ENCODE measurements at regions not wholly inside any gene's neighbourhood (a gene's known extent, or its start where the extent isn't known, plus 50 kb on each side); places are given as distances from the start of the nearest gene placed in this dataset.

GRCh38 chr6:90795078-90795477 lies 208.2 kb upstream of the MAP3K7 start:
- intact Hi-C loops (cut with micrococcal nuclease) = no loop called here
- no peak overlapping the region for H3K4me3 Mint-ChIP-seq
- H3K79me2 ChIP-seq (ENCODE audit: insufficient read depth, low read length) = no peaks in the 10 kb centered on the region
- H3K27me3 Mint-ChIP-seq (ENCODE audit: low read depth in 3 of 3) = peaks cover 0 to 2% (median 0%) of the 10 kb centered on the region in 3 donors
- H4K20me1 ChIP-seq (ENCODE audit: insufficient read depth, low read length) = no peaks in the 10 kb centered on the region
- DNase-seq = no peak
- H3K4me1 Mint-ChIP-seq = no peaks in the 10 kb centered on the region
- no peak overlapping the region for H3K27ac ChIP-seq (ENCODE audit: low read depth in 1 of 2, low read length in 2 of 2)
- no peaks in the 10 kb centered on the region for H3K4me1 ChIP-seq (ENCODE audit: control insufficient read depth in 1 of 2, insufficient read depth in 2 of 2, low read length in 2 of 2)
- no peaks in the 10 kb centered on the region for H3K36me3 ChIP-seq (replicated peaks in 1 of 2; ENCODE audit: control insufficient read depth in 1 of 2, insufficient read depth in 2 of 2, low read length in 2 of 2)
- H3K27me3 ChIP-seq (ENCODE audit: control insufficient read depth in 2 of 2, insufficient read depth in 2 of 2, low read length in 2 of 2) = no peaks in the 10 kb centered on the region
- peaks cover 0 to 2% (median 0%) of the 10 kb centered on the region in 7 donors for H3K9me3 Mint-ChIP-seq
- 89% methylated on average over 1 of the region's 2 CpGs for WGBS (ENCODE audit: insufficient coverage)
- no peak overlapping the region for H3K4me3 ChIP-seq (replicated peaks in 1 of 3; ENCODE audit: low read depth in 2 of 3, low read length in 3 of 3)
- H3K9me3 ChIP-seq (replicated peaks in 1 of 2; ENCODE audit: control insufficient read depth in 1 of 2, insufficient read depth in 1 of 2, low read length in 2 of 2) = no peaks in the 10 kb centered on the region
- no peaks in the 10 kb centered on the region for H3K36me3 Mint-ChIP-seq
- no peak overlapping the region for H3K4me2 ChIP-seq (replicated peaks; ENCODE audit: extremely low read depth, low read length, poor library complexity, severe bottlenecking)
- no peak overlapping the region for H3K9ac ChIP-seq (ENCODE audit: insufficient read depth, low read length, poor library complexity, severe bottlenecking)
- no peak for TF ChIP-seq CTCF (IDR thresholded peaks at IDR 0.05)
- H3K27ac Mint-ChIP-seq = no peak overlapping the region
- no peak overlapping the region for H2AFZ ChIP-seq (ENCODE audit: insufficient read depth, low read depth, low read length, poor library complexity, severe bottlenecking)

- TF ChIP-seq CTCF (IDR thresholded peaks at IDR 0.05) = no peak
- no peaks in the 10 kb centered on the region for H3K4me1 ChIP-seq (ENCODE audit: control insufficient read depth in 1 of 2, insufficient read depth in 2 of 2, low read length in 2 of 2)
Measured at GRCh38 chr6:90793771-90794170, 206.9 kb upstream of the MAP3K7 start.

More at GRCh38 chr6:90793771-90794170, 206.9 kb upstream of the MAP3K7 start:
- no peaks in the 10 kb centered on the region for H3K9me3 ChIP-seq (replicated peaks in 1 of 2; ENCODE audit: control insufficient read depth in 1 of 2, insufficient read depth in 1 of 2, low read length in 2 of 2)
- intact Hi-C loops (cut with micrococcal nuclease) = no loop called here
- H4K20me1 ChIP-seq (ENCODE audit: insufficient read depth, low read length) = no peaks in the 10 kb centered on the region
- no peaks in the 10 kb centered on the region for H3K36me3 Mint-ChIP-seq
- no peaks in the 10 kb centered on the region for H3K27me3 ChIP-seq (ENCODE audit: control insufficient read depth in 2 of 2, insufficient read depth in 2 of 2, low read length in 2 of 2)
- no peaks in the 10 kb centered on the region for H3K4me1 Mint-ChIP-seq
- H3K27ac ChIP-seq (ENCODE audit: low read depth in 1 of 2, low read length in 2 of 2) = no peak overlapping the region
- H3K4me2 ChIP-seq (replicated peaks; ENCODE audit: extremely low read depth, low read length, poor library complexity, severe bottlenecking) = no peak overlapping the region
- H3K9me3 Mint-ChIP-seq = peaks cover 0 to under 1% (median 0%) of the 10 kb centered on the region in 7 donors
- H3K4me3 ChIP-seq (replicated peaks in 1 of 3; ENCODE audit: low read depth in 2 of 3, low read length in 3 of 3) = no peak overlapping the region
- no peaks in the 10 kb centered on the region for H3K36me3 ChIP-seq (replicated peaks in 1 of 2; ENCODE audit: control insufficient read depth in 1 of 2, insufficient read depth in 2 of 2, low read length in 2 of 2)
- no peak overlapping the region for H2AFZ ChIP-seq (ENCODE audit: insufficient read depth, low read depth, low read length, poor library complexity, severe bottlenecking)
- no peak overlapping the region for H3K27ac Mint-ChIP-seq
- no CpG with 5 or more reads among the region's 2 CpGs for WGBS (ENCODE audit: insufficient coverage)
- no peak overlapping the region for H3K9ac ChIP-seq (ENCODE audit: insufficient read depth, low read length, poor library complexity, severe bottlenecking)
- DNase-seq = no peak
- H3K4me3 Mint-ChIP-seq = no peak overlapping the region
- H3K27me3 Mint-ChIP-seq (ENCODE audit: low read depth in 3 of 3) = peaks cover 0 to 2% (median 0%) of the 10 kb centered on the region in 3 donors
- no peaks in the 10 kb centered on the region for H3K79me2 ChIP-seq (ENCODE audit: insufficient read depth, low read length)
